ENCODE measurements at regions not wholly inside any gene's neighbourhood (a gene's known extent, or its start where the extent isn't known, plus 50 kb on each side); places are given as distances from the start of the nearest gene placed in this dataset.

GRCh38 chr18:14905350-14905749, 157.4 kb downstream of the ANKRD30B start:
- Mint-ChIP-seq H3K27me3 (ENCODE audit: low read depth in 3 of 3) (peaks cover 0 to 3% (median 2%) of the 10 kb centered on the region in 3 donors), H3K9me3 (peaks cover 0 to 5% (median 2%) of the 10 kb centered on the region in 6 donors), H3K4me3 (no peak overlapping the region), H3K27ac (no peak overlapping the region), H3K4me1 (no peaks in the 10 kb centered on the region), H3K36me3 (no peaks in the 10 kb centered on the region)
- no peak for DNase-seq

- Mint-ChIP-seq H3K27me3 (ENCODE audit: low read depth in 3 of 3) (peaks cover 0 to 3% (median 2%) of the 10 kb centered on the region in 3 donors), H3K27ac (no peak overlapping the region), H3K36me3 (no peaks in the 10 kb centered on the region), H3K9me3 (peaks cover 0 to 5% (median 3%) of the 10 kb centered on the region in 6 donors), H3K4me3 (no peak overlapping the region), H3K4me1 (no peaks in the 10 kb centered on the region)
- DNase-seq: no peak
Observed at GRCh38 chr18:14905979-14906378, 158.0 kb downstream of the ANKRD30B start.

- Mint-ChIP-seq H3K9me3 (peaks cover 0 to 5% (median 3%) of the 10 kb centered on the region in 6 donors), H3K4me1 (no peaks in the 10 kb centered on the region), H3K4me3 (no peak overlapping the region), H3K27ac (no peak overlapping the region), H3K27me3 (ENCODE audit: low read depth in 3 of 3) (peaks cover 0 to 3% (median 2%) of the 10 kb centered on the region in 3 donors), H3K36me3 (no peaks in the 10 kb centered on the region)
- DNase-seq: no peak
Observed at GRCh38 chr18:14907420-14907819, 159.4 kb downstream of the ANKRD30B start.

- peaks cover 0 to 3% (median 2%) of the 10 kb centered on the region in 3 donors for H3K27me3 Mint-ChIP-seq (ENCODE audit: low read depth in 3 of 3)
- H3K27ac Mint-ChIP-seq: no peak overlapping the region
- DNase-seq: no peak
- H3K4me3 Mint-ChIP-seq: no peak overlapping the region
- H3K9me3 Mint-ChIP-seq: peaks cover 0 to 5% (median 3%) of the 10 kb centered on the region in 6 donors
- no peaks in the 10 kb centered on the region for H3K4me1 Mint-ChIP-seq
- H3K36me3 Mint-ChIP-seq: no peaks in the 10 kb centered on the region
Observed at GRCh38 chr18:14908541-14908940, 160.6 kb downstream of the ANKRD30B start.

GRCh38 chr18:14912967-14913366, 165.0 kb downstream of the ANKRD30B start:
- H3K27me3 Mint-ChIP-seq (ENCODE audit: low read depth in 3 of 3): peaks cover 0 to 5% (median 0%) of the 10 kb centered on the region in 3 donors
- H3K9me3 Mint-ChIP-seq: peaks cover 0 to 6% (median 4%) of the 10 kb centered on the region in 6 donors
- peaks cover 0 to 3% (median 0%) of the 10 kb centered on the region in 3 donors for H3K36me3 Mint-ChIP-seq
- H3K4me3 Mint-ChIP-seq: no peak overlapping the region
- H3K4me1 Mint-ChIP-seq: no peaks in the 10 kb centered on the region
- H3K27ac Mint-ChIP-seq: no peak overlapping the region
- no peak for DNase-seq

GRCh38 chr18:14914121-14914520, 166.1 kb downstream of the ANKRD30B start:
- peaks cover 0 to 5% (median 0%) of the 10 kb centered on the region in 3 donors for H3K27me3 Mint-ChIP-seq (ENCODE audit: low read depth in 3 of 3)
- H3K4me3 Mint-ChIP-seq: no peak overlapping the region
- no peak overlapping the region for H3K27ac Mint-ChIP-seq
- H3K4me1 Mint-ChIP-seq: no peaks in the 10 kb centered on the region
- peaks cover 0 to 6% (median 2%) of the 10 kb centered on the region in 6 donors for H3K9me3 Mint-ChIP-seq
- peaks cover 0 to 3% (median 0%) of the 10 kb centered on the region in 3 donors for H3K36me3 Mint-ChIP-seq
- no peak for DNase-seq

- DNase-seq: no peak
- no peaks in the 10 kb centered on the region for H3K4me1 Mint-ChIP-seq
- no peak overlapping the region for H3K27ac Mint-ChIP-seq
- peaks cover 0 to 3% (median 0%) of the 10 kb centered on the region in 3 donors for H3K36me3 Mint-ChIP-seq
- peaks cover 0 to 5% (median 0%) of the 10 kb centered on the region in 3 donors for H3K27me3 Mint-ChIP-seq (ENCODE audit: low read depth in 3 of 3)
- peaks cover 0 to 6% (median 2%) of the 10 kb centered on the region in 6 donors for H3K9me3 Mint-ChIP-seq
- no peak overlapping the region for H3K4me3 Mint-ChIP-seq
Observed at GRCh38 chr18:14914771-14915170, 166.8 kb downstream of the ANKRD30B start.

GRCh38 chr18:14916181-14916580, 168.2 kb downstream of the ANKRD30B start:
- Mint-ChIP-seq H3K4me1 (peaks cover 4 to 7% of the 10 kb centered on the region in 2 donors), H3K9me3 (peaks cover 0 to 12% (median 4%) of the 10 kb centered on the region in 6 donors), H3K4me3 (no peak overlapping the region), H3K27ac (no peak overlapping the region), H3K27me3 (ENCODE audit: low read depth in 3 of 3) (peaks cover 0 to 7% (median 0%) of the 10 kb centered on the region in 3 donors), H3K36me3 (peaks cover 0 to 3% (median 0%) of the 10 kb centered on the region in 3 donors)
- DNase-seq: no peak

GRCh38 chr18:14916851-14917250, 168.9 kb downstream of the ANKRD30B start:
- Mint-ChIP-seq H3K4me1 (peaks cover 7 to 13% of the 10 kb centered on the region in 2 donors), H3K4me3 (no peak overlapping the region), H3K36me3 (peaks cover 0 to 3% (median 0%) of the 10 kb centered on the region in 3 donors), H3K9me3 (peaks cover 0 to 16% (median 4%) of the 10 kb centered on the region in 6 donors), H3K27me3 (ENCODE audit: low read depth in 3 of 3) (peaks cover 0 to 7% (median 0%) of the 10 kb centered on the region in 3 donors), H3K27ac (no peak overlapping the region)
- DNase-seq: no peak

- Mint-ChIP-seq H3K4me1 (peaks cover 7 to 16% of the 10 kb centered on the region in 2 donors), H3K9me3 (peaks cover 0 to 19% (median 4%) of the 10 kb centered on the region in 6 donors), H3K27me3 (ENCODE audit: low read depth in 3 of 3) (peaks cover 0 to 7% (median 0%) of the 10 kb centered on the region in 3 donors), H3K36me3 (peaks cover 0 to 3% (median 0%) of the 10 kb centered on the region in 3 donors), H3K4me3 (no peak overlapping the region), H3K27ac (no peak overlapping the region)
- DNase-seq: no peak
Observed at GRCh38 chr18:14917311-14917710, 169.3 kb downstream of the ANKRD30B start.

- no peak for DNase-seq
- no peaks in the 10 kb centered on the region for H3K36me3 Mint-ChIP-seq
- H3K9me3 Mint-ChIP-seq: peaks cover 0 to 19% (median 4%) of the 10 kb centered on the region in 6 donors
- H3K27me3 Mint-ChIP-seq (ENCODE audit: low read depth in 3 of 3): peaks cover 0 to 3% (median 0%) of the 10 kb centered on the region in 3 donors
- no peak overlapping the region for H3K4me3 Mint-ChIP-seq
- no peak overlapping the region for H3K27ac Mint-ChIP-seq
- peaks cover 7 to 16% of the 10 kb centered on the region in 2 donors for H3K4me1 Mint-ChIP-seq
Observed at GRCh38 chr18:14919666-14920065, 171.7 kb downstream of the ANKRD30B start.

- H3K9me3 Mint-ChIP-seq: peaks cover 0 to 19% (median 4%) of the 10 kb centered on the region in 6 donors
- no peak for DNase-seq
- peak overlapping the region in 1 of 6 donors; percentile 21 for H3K27ac Mint-ChIP-seq
- H3K36me3 Mint-ChIP-seq: no peaks in the 10 kb centered on the region
- peaks cover 0 to 2% (median 2%) of the 10 kb centered on the region in 3 donors for H3K27me3 Mint-ChIP-seq (ENCODE audit: low read depth in 3 of 3)
- H3K4me3 Mint-ChIP-seq: peak overlapping the region in 3 of 5 donors; percentile 5 to 10 (median 9)
- H3K4me1 Mint-ChIP-seq: peaks cover 7 to 26% of the 10 kb centered on the region in 2 donors
Observed at GRCh38 chr18:14921031-14921430, 173.1 kb downstream of the ANKRD30B start.

GRCh38 chr18:14921547-14921946, 173.6 kb downstream of the ANKRD30B start:
- H3K9me3 Mint-ChIP-seq: peaks cover 0 to 19% (median 4%) of the 10 kb centered on the region in 6 donors
- no peaks in the 10 kb centered on the region for H3K36me3 Mint-ChIP-seq
- peak overlapping the region in 1 of 5 donors; percentile 5 for H3K4me3 Mint-ChIP-seq
- H3K4me1 Mint-ChIP-seq: peaks cover 7 to 26% of the 10 kb centered on the region in 2 donors
- DNase-seq: no peak
- peaks cover 0 to 2% (median 2%) of the 10 kb centered on the region in 3 donors for H3K27me3 Mint-ChIP-seq (ENCODE audit: low read depth in 3 of 3)
- peak overlapping the region in 1 of 6 donors; percentile 20 for H3K27ac Mint-ChIP-seq

- H3K4me1 Mint-ChIP-seq: peaks cover 7 to 26% of the 10 kb centered on the region in 2 donors
- H3K9me3 Mint-ChIP-seq: peaks cover 0 to 19% (median 3%) of the 10 kb centered on the region in 6 donors
- H3K36me3 Mint-ChIP-seq: no peaks in the 10 kb centered on the region
- H3K27me3 Mint-ChIP-seq (ENCODE audit: low read depth in 3 of 3): peaks cover 0 to 3% (median 2%) of the 10 kb centered on the region in 3 donors
- no peak overlapping the region for H3K4me3 Mint-ChIP-seq
- DNase-seq: no peak
- H3K27ac Mint-ChIP-seq: no peak overlapping the region
Observed at GRCh38 chr18:14922031-14922430, 174.1 kb downstream of the ANKRD30B start.

Measured in immature natural killer cell (primary cell).